HT1080 (cell line): ENCODE measurements at regions not wholly inside any gene's neighbourhood (a gene's known extent, or its start where the extent isn't known, plus 50 kb on each side); places are given as distances from the start of the nearest gene placed in this dataset.
"Not testable (repeated sequence)": the region's sequence is repeated elsewhere in the genome, so short reads cannot be mapped to it uniquely, and the experiment has no call there.

Experiments used
- DNase-seq: peaks from one replicate; pipeline ENCODE4 v3.0.0-alpha.2; 2015; ENCODE audit warnings: low read depth

- DNase-seq: no peak
These were observed 213.4 kb downstream of the IL15 start for GRCh38 chr4:141849778-141850177.

GRCh38 chr4:141851246-141851891 is 215.0 kb downstream of the IL15 start:
- DNase-seq: no peak

- no peak for DNase-seq
These were observed 216.8 kb downstream of the IL15 start for GRCh38 chr4:141853091-141853764.

GRCh38 chr4:141858437-141858836 is 222.1 kb downstream of the IL15 start:
- DNase-seq: no peak

- no peak for DNase-seq
These were observed 224.6 kb downstream of the IL15 start for GRCh38 chr4:141860974-141861373.

- DNase-seq: no peak
These were observed 233.8 kb downstream of the IL15 start for GRCh38 chr4:141870152-141870551.

- peak; percentile 42 for DNase-seq
These were observed 234.8 kb downstream of the IL15 start for GRCh38 chr4:141871086-141871770.

- not testable (repeated sequence) for DNase-seq
These were observed 246.3 kb downstream of the IL15 start for GRCh38 chr4:141882650-141883049.

- DNase-seq: no peak
These were observed 247.7 kb downstream of the IL15 start for GRCh38 chr4:141884070-141884469.

- DNase-seq: no peak
These were observed 248.7 kb downstream of the IL15 start for GRCh38 chr4:141885112-141885511.

- no peak for DNase-seq
These were observed 253.9 kb downstream of the IL15 start for GRCh38 chr4:141890279-141890678.

GRCh38 chr4:141891260-141892120 is 255.1 kb downstream of the IL15 start:
- DNase-seq: no peak

GRCh38 chr4:141896687-141897086 is 260.3 kb downstream of the IL15 start:
- DNase-seq: no peak

GRCh38 chr4:141898346-141898745 is 262.0 kb downstream of the IL15 start:
- no peak for DNase-seq

- no peak for DNase-seq
These were observed 262.7 kb downstream of the IL15 start for GRCh38 chr4:141899103-141899502.

- no peak for DNase-seq
These were observed 263.2 kb downstream of the IL15 start for GRCh38 chr4:141899541-141899940.

GRCh38 chr4:141900856-141901255 is 264.5 kb downstream of the IL15 start:
- no peak for DNase-seq

GRCh38 chr4:141905751-141906150 is 269.4 kb downstream of the IL15 start:
- peak; percentile 68 for DNase-seq

GRCh38 chr4:141909541-141909940 is 273.2 kb downstream of the IL15 start:
- DNase-seq: no peak

GRCh38 chr4:141912831-141913230 is 276.4 kb downstream of the IL15 start:
- no peak for DNase-seq

GRCh38 chr4:141913928-141914327 is 277.5 kb downstream of the IL15 start:
- DNase-seq: no peak

- no peak for DNase-seq
These were observed 278.4 kb downstream of the IL15 start for GRCh38 chr4:141914746-141915145.
